A549 (cell line): ENCODE measurements at regions not wholly inside any gene's neighbourhood (a gene's known extent, or its start where the extent isn't known, plus 50 kb on each side); places are given as distances from the start of the nearest gene placed in this dataset.
"Not testable (repeated sequence)": the region's sequence is repeated elsewhere in the genome, so short reads cannot be mapped to it uniquely, and the experiment has no call there.

Experiments used
- ATAC-seq, 2 experiments: fragments of 200-7000 bp in 1 of 2; fragments of >200 bp in 1 of 2; cut with Nextera tagmentation in 1 of 2; cut with Tn5 transposase in 1 of 2; 3 replicates each; pipeline versions ENCODE4 v1.8.0 to v1.9.1; 2018 to 2020; ENCODE audit warnings: mild to moderate bottlenecking in 1 of 2, moderate library complexity in 1 of 2
- CTCF ChIA-PET: fragments of 300-600 bp; sonication (Branson Sonifier 250); formaldehyde crosslinking; extraction: SDS; loops from one replicate; lab custom pipeline; 2021; ENCODE audit warnings: antibody characterized with exemption, inconsistent platforms; lab: Yijun Ruan, JAX
- POLR2A ChIA-PET: fragments of 350-600 bp; formaldehyde crosslinking; extraction: SDS; loops from one replicate; lab custom pipeline; 2021; ENCODE audit warnings: antibody characterized with exemption, inconsistent platforms; lab: Yijun Ruan, JAX
- DNase-seq, 2 experiments: peaks; one replicate each; pipeline versions ENCODE4 v3.0.0 to v3.0.0-alpha.2; 2011 to 2016; ENCODE audit warnings: low read depth in 1 of 2, low spot score in 1 of 2
- FAIRE-seq: peaks from 2 replicates; lab custom pipeline; 2011; peaks lifted over from hg19 to GRCh38; lab: Jason Lieb, UNC
- H3K27ac ChIP-seq, 2 experiments: fragments of >200 bp; sonication (Bioruptor Twin); formaldehyde crosslinking; 3 replicates each; pipeline ENCODE4 v1.5.1; 2016 to 2017
- H3K4me1 ChIP-seq: fragments of >200 bp; sonication (Bioruptor Twin); formaldehyde crosslinking; 3 replicates; pipeline ENCODE4 v1.6.1; 2016
- H3K4me2 ChIP-seq: fragments of >200 bp; sonication (Bioruptor Twin); formaldehyde crosslinking; 3 replicates; pipeline ENCODE4 v1.6.1; 2016
- H3K4me3 ChIP-seq: fragments of >200 bp; sonication (Bioruptor Twin); formaldehyde crosslinking; 3 replicates; pipeline ENCODE4 v1.5.1; 2016
- H3K9me3 ChIP-seq: fragments of >200 bp; sonication (Bioruptor Twin); formaldehyde crosslinking; 3 replicates; pipeline ENCODE4 v1.6.1; 2016
- CBX2 ChIP-seq: fragments of 200-600 bp; sonication (generic); IDR thresholded peaks from 2 replicates; pipeline ENCODE4 v1.6.1; 2016; ENCODE audit warnings: low read depth, mild to moderate bottlenecking, borderline replicate concordance
- CBX8 ChIP-seq: fragments of 200-600 bp; sonication (generic); IDR thresholded peaks from 2 replicates; pipeline ENCODE4 v1.6.1; 2016
- CEBPB ChIP-seq, 2 experiments: fragments of >200 bp in 1 of 2; sonication (Bioruptor Twin) in 1 of 2; formaldehyde crosslinking in 1 of 2; IDR thresholded peaks; 2 replicates each; pipeline ENCODE4 v1.6.1; 2012 to 2016
- CHD4 ChIP-seq: fragments of 200-600 bp; sonication (generic); IDR thresholded peaks from 2 replicates; pipeline ENCODE4 v1.6.1; 2016; ENCODE audit warnings: antibody characterized with exemption, mild to moderate bottlenecking, borderline replicate concordance
- EHMT2 ChIP-seq: fragments of 200-600 bp; sonication (generic); IDR thresholded peaks from 2 replicates; pipeline ENCODE4 v1.6.1; 2016; ENCODE audit warnings: antibody characterized with exemption, low read depth, mild to moderate bottlenecking, moderate library complexity
- FOSL2 ChIP-seq, 2 experiments: fragments of 450-650 bp in 1 of 2; fragments of >200 bp in 1 of 2; sonication (Bioruptor Twin) in 1 of 2; formaldehyde crosslinking; IDR thresholded peaks; 2 replicates each; pipeline versions ENCODE4 v1.5.0 to v1.6.1; 2016 to 2020; ENCODE audit warnings: mild to moderate bottlenecking in 1 of 2, moderate library complexity in 1 of 2
- HEYL ChIP-seq: fragments of 250-450 bp; sonication (Bioruptor Pico); IDR thresholded peaks from 2 replicates; pipeline ENCODE4 v1.8.0; 2021; ENCODE audit warnings: mild to moderate bottlenecking, moderate library complexity
- HOXA7 ChIP-seq: fragments of 250-450 bp; sonication (Bioruptor Pico); IDR thresholded peaks from 2 replicates; pipeline ENCODE4 v1.5.0; 2020; ENCODE audit warnings: mild to moderate bottlenecking, moderate library complexity
- JUNB ChIP-seq: fragments of >200 bp; sonication (Bioruptor Twin); formaldehyde crosslinking; IDR thresholded peaks from 2 replicates; pipeline ENCODE4 v1.6.1; 2016
- KDM1A ChIP-seq: fragments of 200-600 bp; sonication (generic); IDR thresholded peaks from 2 replicates; pipeline ENCODE4 v1.6.1; 2016; ENCODE audit warnings: low read depth, mild to moderate bottlenecking
- MAFK ChIP-seq: fragments of 450-650 bp; IDR thresholded peaks from 2 replicates; pipeline ENCODE4 v1.6.1; 2014; ENCODE audit not compliant: partially characterized antibody
- MYC ChIP-seq: IDR thresholded peaks from 2 replicates; pipeline ENCODE4 v1.6.1; 2012; ENCODE audit warnings: mild to moderate bottlenecking, inconsistent platforms, low read length, improper control_type of control experiment, borderline replicate concordance
- NR3C1 ChIP-seq: fragments of >200 bp; sonication (Bioruptor Twin); formaldehyde crosslinking; IDR thresholded peaks from 3 replicates; pipeline ENCODE4 v1.6.1; 2017
- RAD21 ChIP-seq, 2 experiments: fragments of >200 bp in 1 of 2; sonication (Bioruptor Twin) in 1 of 2; formaldehyde crosslinking in 1 of 2; IDR thresholded peaks in 1 of 2; conservative IDR thresholded peaks in 1 of 2; 2 replicates in 1 of 2; 3 replicates in 1 of 2; pipeline ENCODE4 v1.6.1; 2012 to 2018; ENCODE audit warnings: inconsistent platforms in 1 of 2
- RCOR1 ChIP-seq: fragments of 150-350 bp; IDR thresholded peaks from 2 replicates; pipeline ENCODE4 v1.6.1; 2014; ENCODE audit warnings: antibody characterized with exemption, low read length, low read depth
- TFCP2L1 ChIP-seq: fragments of 250-450 bp; sonication (Bioruptor Pico); IDR thresholded peaks from 2 replicates; pipeline ENCODE4 v1.5.0; 2021; ENCODE audit warnings: mild to moderate bottlenecking
- TP53 ChIP-seq: fragments of 250-450 bp; sonication (Bioruptor Pico); IDR thresholded peaks from 2 replicates; pipeline ENCODE4 v1.5.0; 2021; ENCODE audit warnings: mild to moderate bottlenecking, moderate library complexity
- ZC3H11A ChIP-seq: fragments of 450-650 bp; IDR thresholded peaks from 2 replicates; pipeline ENCODE4 v1.6.1; 2014; ENCODE audit warnings: antibody characterized with exemption, mild to moderate bottlenecking
- ZNF302 ChIP-seq: fragments of 250-450 bp; sonication (Bioruptor Pico); IDR thresholded peaks from 2 replicates; pipeline ENCODE4 v1.9.0; 2021; ENCODE audit warnings: inconsistent platforms, mild to moderate bottlenecking, moderate library complexity
- ZSCAN20 ChIP-seq: fragments of 250-450 bp; sonication (Bioruptor Pico); IDR thresholded peaks from 2 replicates; pipeline ENCODE4 v1.8.0; 2022; ENCODE audit warnings: mild to moderate bottlenecking, moderate library complexity
- WGBS: methylation state at CpG from one replicate; pipeline ENCODE4 v1.1.6; 2017; ENCODE audit errors: missing lambda C conversion rate; 5-methylcytosine and 5-hydroxymethylcytosine counted together
- TF ChIP-seq, protein P1 (sequence below): IDR thresholded peaks from 2 replicates; pipeline ENCODE4 v1.6.1; 2012; ENCODE audit warnings: low read depth, borderline replicate concordance
- TF ChIP-seq, protein P2 (sequence below): fragments of >200 bp; sonication (Bioruptor Twin); formaldehyde crosslinking; IDR thresholded peaks from 3 replicates; pipeline ENCODE4 v1.5.1; 2016
- TF ChIP-seq, protein P3 (sequence below): fragments of >200 bp; sonication (Bioruptor Twin); formaldehyde crosslinking; IDR thresholded peaks from 2 replicates; pipeline ENCODE4 v1.6.1; 2016
- TF ChIP-seq, protein P4 (sequence below): fragments of >200 bp; sonication (Bioruptor Twin); formaldehyde crosslinking; IDR thresholded peaks from 3 replicates; pipeline ENCODE4 v1.6.1; 2016
- TF ChIP-seq, protein P5 (sequence below): fragments of 250-450 bp; sonication (Bioruptor Pico); IDR thresholded peaks from 2 replicates; pipeline ENCODE4 v1.5.0; 2021; ENCODE audit warnings: mild to moderate bottlenecking, moderate library complexity, borderline replicate concordance
- TF ChIP-seq, protein P6 (sequence below): IDR thresholded peaks from 2 replicates; pipeline ENCODE4 v1.6.1; 2012
- TF ChIP-seq, protein P7 (sequence below): IDR thresholded peaks from 2 replicates; pipeline ENCODE4 v1.6.1; 2012

DNA sequence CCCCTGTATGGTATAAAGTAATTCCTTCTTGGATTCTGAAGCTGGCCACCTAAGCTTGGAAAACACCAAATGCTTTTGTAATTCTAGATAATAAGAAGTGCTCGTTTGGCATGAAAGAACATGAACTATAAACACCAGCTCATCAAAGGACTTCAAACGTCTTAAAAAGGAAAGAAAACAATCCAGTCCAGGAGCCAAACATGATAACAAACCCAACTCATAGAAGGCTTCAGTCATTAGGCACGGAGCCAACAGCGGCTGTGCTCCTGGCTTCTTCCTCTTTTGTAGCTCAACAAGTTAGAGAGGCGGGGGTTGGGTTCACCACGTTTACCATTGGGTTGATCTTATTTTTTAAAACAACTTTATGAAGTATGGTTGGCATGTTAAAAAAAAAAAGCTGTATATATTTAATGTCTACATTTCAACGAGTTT, 56.4 kb upstream of the ECHDC3 start (continued):
- TF ChIP-seq, protein P1, sequence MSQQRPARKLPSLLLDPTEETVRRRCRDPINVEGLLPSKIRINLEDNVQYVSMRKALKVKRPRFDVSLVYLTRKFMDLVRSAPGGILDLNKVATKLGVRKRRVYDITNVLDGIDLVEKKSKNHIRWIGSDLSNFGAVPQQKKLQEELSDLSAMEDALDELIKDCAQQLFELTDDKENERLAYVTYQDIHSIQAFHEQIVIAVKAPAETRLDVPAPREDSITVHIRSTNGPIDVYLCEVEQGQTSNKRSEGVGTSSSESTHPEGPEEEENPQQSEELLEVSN = no peak
- TF ChIP-seq JUNB (no peak), CHD4 (no peak)
- TF ChIP-seq, protein P2, sequence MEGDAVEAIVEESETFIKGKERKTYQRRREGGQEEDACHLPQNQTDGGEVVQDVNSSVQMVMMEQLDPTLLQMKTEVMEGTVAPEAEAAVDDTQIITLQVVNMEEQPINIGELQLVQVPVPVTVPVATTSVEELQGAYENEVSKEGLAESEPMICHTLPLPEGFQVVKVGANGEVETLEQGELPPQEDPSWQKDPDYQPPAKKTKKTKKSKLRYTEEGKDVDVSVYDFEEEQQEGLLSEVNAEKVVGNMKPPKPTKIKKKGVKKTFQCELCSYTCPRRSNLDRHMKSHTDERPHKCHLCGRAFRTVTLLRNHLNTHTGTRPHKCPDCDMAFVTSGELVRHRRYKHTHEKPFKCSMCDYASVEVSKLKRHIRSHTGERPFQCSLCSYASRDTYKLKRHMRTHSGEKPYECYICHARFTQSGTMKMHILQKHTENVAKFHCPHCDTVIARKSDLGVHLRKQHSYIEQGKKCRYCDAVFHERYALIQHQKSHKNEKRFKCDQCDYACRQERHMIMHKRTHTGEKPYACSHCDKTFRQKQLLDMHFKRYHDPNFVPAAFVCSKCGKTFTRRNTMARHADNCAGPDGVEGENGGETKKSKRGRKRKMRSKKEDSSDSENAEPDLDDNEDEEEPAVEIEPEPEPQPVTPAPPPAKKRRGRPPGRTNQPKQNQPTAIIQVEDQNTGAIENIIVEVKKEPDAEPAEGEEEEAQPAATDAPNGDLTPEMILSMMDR = no peak
- TF ChIP-seq, all 56 proteins: peak for 0

DNA sequence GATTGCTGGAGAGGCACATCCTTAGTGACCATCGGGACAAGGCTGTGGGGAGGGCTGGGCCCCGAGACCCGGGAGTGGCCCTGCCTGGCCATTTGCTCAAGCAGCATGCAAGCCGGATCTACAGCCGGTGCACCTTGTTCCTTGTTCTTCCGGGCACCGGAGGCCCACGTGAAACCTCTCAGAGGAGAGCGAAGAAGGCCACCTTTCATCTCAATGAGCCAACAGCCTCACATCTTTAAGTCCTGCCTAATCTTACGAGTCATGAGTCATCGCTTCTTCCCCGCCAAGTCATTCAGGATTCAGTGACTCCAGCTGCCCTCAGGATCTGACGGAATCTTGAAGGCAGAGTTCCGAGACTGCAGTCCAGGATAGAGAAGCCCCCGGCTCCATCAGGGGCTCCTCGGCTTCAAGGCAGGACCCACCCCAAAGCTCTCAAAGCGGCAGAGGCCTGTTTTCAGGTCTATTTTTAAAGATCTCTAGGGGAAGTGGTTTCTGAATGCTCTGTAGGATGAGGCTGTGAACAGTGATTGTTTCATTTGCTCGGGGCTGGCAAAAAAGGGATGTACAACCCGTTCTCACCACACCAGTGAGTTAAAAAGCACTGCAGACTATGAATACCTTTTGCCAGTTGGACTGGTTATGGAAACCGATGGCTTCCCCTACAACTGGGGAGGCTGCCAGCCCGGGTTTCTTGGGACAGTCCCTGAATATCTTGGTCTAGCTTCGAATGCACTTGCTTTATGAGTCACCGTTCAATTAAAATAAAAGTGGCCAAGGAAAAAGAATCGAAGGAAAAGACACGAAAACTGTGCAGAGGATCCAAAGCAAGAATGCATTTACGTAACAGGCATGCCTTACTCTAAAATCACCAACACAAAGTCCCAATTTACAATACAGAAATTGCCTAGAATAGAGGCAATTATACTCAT, 57.2 kb upstream of the ECHDC3 start:
- CTCF ChIA-PET = interaction anchor here (0.6 to 3.2 kb wide), 6 partner anchors 14 to 382 kb away, joined by 3 to 10 read pairs (median 4); no protein-coding TSS in a partner anchor
- H3K4me2 ChIP-seq = peak overlapping the region; percentile 90
- peak; percentile 74 to 89 for DNase-seq
- no peaks in the 10 kb centered on the region for H3K9me3 ChIP-seq
- H3K4me3 ChIP-seq = peak overlapping the region; percentile 31
- WGBS = 19% methylated on average over 26 of the region's 26 CpGs
- ATAC-seq = peak; percentile 81 to 89
- FAIRE-seq = no peak
- TF ChIP-seq, protein P3, sequence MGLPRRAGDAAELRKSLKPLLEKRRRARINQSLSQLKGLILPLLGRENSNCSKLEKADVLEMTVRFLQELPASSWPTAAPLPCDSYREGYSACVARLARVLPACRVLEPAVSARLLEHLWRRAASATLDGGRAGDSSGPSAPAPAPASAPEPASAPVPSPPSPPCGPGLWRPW = no peak
- TF ChIP-seq EHMT2 (no peak), MAFK (peak; percentile 43), ZNF302 (CRISPR knock-in tag) (no peak), RAD21 (conservative IDR thresholded peaks at IDR 0.05 in 1 of 2, IDR thresholded peaks at IDR 0.05 in 1 of 2) (no peak), HEYL (CRISPR knock-in tag) (no peak), CEBPB (IDR thresholded peaks at IDR 0.05) (no peak), ZC3H11A (no peak), CBX8 (no peak), KDM1A (no peak), ZSCAN20 (CRISPR knock-in tag) (no peak), MYC (no peak), NR3C1 (no peak), CHD4 (no peak), TP53 (CRISPR knock-in tag) (no peak), FOSL2 (IDR thresholded peaks at IDR 0.05) (peak; percentile 42; the same call in 1 of the 2 replicates), FOSL2 (CRISPR knock-in tag; IDR thresholded peaks at IDR 0.05) (peak; percentile 85), CBX2 (no peak), RCOR1 (no peak), TFCP2L1 (no peak), HOXA7 (CRISPR knock-in tag) (no peak)
- TF ChIP-seq, protein P4, sequence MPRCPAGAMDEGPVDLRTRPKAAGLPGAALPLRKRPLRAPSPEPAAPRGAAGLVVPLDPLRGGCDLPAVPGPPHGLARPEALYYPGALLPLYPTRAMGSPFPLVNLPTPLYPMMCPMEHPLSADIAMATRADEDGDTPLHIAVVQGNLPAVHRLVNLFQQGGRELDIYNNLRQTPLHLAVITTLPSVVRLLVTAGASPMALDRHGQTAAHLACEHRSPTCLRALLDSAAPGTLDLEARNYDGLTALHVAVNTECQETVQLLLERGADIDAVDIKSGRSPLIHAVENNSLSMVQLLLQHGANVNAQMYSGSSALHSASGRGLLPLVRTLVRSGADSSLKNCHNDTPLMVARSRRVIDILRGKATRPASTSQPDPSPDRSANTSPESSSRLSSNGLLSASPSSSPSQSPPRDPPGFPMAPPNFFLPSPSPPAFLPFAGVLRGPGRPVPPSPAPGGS = no peak
- TF ChIP-seq, protein P5, sequence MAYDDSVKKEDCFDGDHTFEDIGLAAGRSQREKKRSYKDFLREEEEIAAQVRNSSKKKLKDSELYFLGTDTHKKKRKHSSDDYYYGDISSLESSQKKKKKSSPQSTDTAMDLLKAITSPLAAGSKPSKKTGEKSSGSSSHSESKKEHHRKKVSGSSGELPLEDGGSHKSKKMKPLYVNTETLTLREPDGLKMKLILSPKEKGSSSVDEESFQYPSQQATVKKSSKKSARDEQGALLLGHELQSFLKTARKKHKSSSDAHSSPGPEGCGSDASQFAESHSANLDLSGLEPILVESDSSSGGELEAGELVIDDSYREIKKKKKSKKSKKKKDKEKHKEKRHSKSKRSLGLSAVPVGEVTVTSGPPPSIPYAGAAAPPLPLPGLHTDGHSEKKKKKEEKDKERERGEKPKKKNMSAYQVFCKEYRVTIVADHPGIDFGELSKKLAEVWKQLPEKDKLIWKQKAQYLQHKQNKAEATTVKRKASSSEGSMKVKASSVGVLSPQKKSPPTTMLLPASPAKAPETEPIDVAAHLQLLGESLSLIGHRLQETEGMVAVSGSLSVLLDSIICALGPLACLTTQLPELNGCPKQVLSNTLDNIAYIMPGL (CRISPR knock-in tag) = no peak
- TF ChIP-seq, protein P6, sequence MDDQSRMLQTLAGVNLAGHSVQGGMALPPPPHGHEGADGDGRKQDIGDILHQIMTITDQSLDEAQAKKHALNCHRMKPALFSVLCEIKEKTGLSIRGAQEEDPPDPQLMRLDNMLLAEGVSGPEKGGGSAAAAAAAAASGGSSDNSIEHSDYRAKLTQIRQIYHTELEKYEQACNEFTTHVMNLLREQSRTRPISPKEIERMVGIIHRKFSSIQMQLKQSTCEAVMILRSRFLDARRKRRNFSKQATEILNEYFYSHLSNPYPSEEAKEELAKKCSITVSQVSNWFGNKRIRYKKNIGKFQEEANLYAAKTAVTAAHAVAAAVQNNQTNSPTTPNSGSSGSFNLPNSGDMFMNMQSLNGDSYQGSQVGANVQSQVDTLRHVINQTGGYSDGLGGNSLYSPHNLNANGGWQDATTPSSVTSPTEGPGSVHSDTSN = no peak
- TF ChIP-seq, protein P7, sequence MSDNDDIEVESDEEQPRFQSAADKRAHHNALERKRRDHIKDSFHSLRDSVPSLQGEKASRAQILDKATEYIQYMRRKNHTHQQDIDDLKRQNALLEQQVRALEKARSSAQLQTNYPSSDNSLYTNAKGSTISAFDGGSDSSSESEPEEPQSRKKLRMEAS = peak; percentile 49
- TF ChIP-seq, all 56 proteins: peak for 3
- POLR2A ChIA-PET = no interaction called here
- Histone ChIP-seq H3K4me1 (peaks cover 16% of the 10 kb centered on the region), H3K27ac (peak overlapping the region; percentile 60 to 80)

DNA sequence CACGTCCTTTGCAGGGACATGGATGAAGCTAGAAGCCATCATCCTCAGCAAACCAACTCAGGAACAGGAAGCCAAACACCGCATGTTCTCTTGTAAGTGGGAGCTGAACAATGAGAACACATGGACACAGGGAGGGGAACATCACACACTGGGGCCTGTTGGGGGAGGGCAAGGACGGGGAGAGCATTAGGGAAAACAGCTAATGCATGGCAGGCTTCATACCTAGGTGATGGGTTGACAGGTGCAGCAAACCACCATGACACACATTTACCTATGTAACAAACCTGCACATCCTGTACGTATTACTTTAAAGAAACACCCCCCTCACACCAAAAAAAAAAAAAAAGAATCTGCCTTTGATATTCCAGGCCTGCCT, 57.9 kb upstream of the ECHDC3 start:
- POLR2A ChIA-PET, ATAC-seq, H3K9me3 ChIP-seq, H3K4me3 ChIP-seq, DNase-seq, FAIRE-seq: not testable (repeated sequence)
- 72% methylated on average over 4 of the region's 4 CpGs for WGBS
- Histone ChIP-seq H3K4me1 (peaks cover 16% of the 10 kb centered on the region), H3K27ac (peak overlapping the region in 1 of 2 experiments; percentile 80; a peak in 3 of 6 replicates), H3K4me2 (peak overlapping the region; percentile 90)
- CTCF ChIA-PET = interaction anchor here (1.2 to 3.2 kb wide), 2 partner anchors 14 to 73 kb away, joined by 5 to 10 read pairs; no protein-coding TSS in a partner anchor
